GM23338 (cell line): ENCODE measurements at regions not wholly inside any gene's neighbourhood (a gene's known extent, or its start where the extent isn't known, plus 50 kb on each side); places are given as distances from the start of the nearest gene placed in this dataset.

Source experiments
- ATAC-seq: fragments of 200-7000 bp; cut with Tn5 transposase; 3 replicates; pipeline ENCODE4 v1.9.1; 2020
- DNase-seq: peaks from one replicate; pipeline ENCODE4 v3.0.0-alpha.2; 2015; ENCODE audit warnings: low spot score
- H2AFZ ChIP-seq: fragments of 200-600 bp; sonication (generic); 2 replicates; pipeline ENCODE4 v1.8.0; 2016; ENCODE audit warnings: antibody characterized with exemption, mild to moderate bottlenecking, moderate library complexity
- H3F3A ChIP-seq: fragments of 200-600 bp; sonication (generic); replicated peaks from 2 replicates; pipeline ENCODE4 v1.8.0; 2017; ENCODE audit warnings: antibody characterized with exemption, mixed run types, low read depth
- H3K27ac ChIP-seq: fragments of 200-600 bp; sonication (generic); 2 replicates; pipeline ENCODE4 v1.6.1; 2016; ENCODE audit warnings: low read depth
- H3K27me3 ChIP-seq: fragments of 200-600 bp; sonication (generic); 2 replicates; pipeline ENCODE4 v1.8.0; 2016; ENCODE audit warnings: mild to moderate bottlenecking, mixed run types, moderate library complexity; ENCODE audit not compliant: insufficient read depth
- H3K36me3 ChIP-seq: fragments of 200-600 bp; sonication (generic); 2 replicates; pipeline ENCODE4 v1.8.0; 2016; ENCODE audit warnings: mild to moderate bottlenecking; ENCODE audit not compliant: insufficient read depth
- H3K4me1 ChIP-seq: fragments of 200-600 bp; sonication (generic); 2 replicates; pipeline ENCODE4 v1.8.0; 2016; ENCODE audit warnings: mild to moderate bottlenecking, moderate library complexity; ENCODE audit not compliant: insufficient read depth
- H3K4me2 ChIP-seq: fragments of 200-600 bp; sonication (generic); 2 replicates; pipeline ENCODE4 v1.7.1; 2017; ENCODE audit warnings: mixed run types
- H3K4me3 ChIP-seq: fragments of 200-600 bp; sonication (generic); 2 replicates; pipeline ENCODE4 v1.6.1; 2016; ENCODE audit warnings: mixed run types
- H3K79me2 ChIP-seq: fragments of 200-600 bp; sonication (generic); replicated peaks from 2 replicates; pipeline ENCODE4 v1.8.0; 2017; ENCODE audit warnings: mild to moderate bottlenecking; ENCODE audit not compliant: insufficient read depth
- H3K9me2 ChIP-seq: fragments of 200-600 bp; sonication (generic); 2 replicates; pipeline ENCODE4 v1.8.0; 2017; ENCODE audit not compliant: insufficient read depth
- H4K20me1 ChIP-seq: fragments of 200-600 bp; sonication (generic); replicated peaks from 2 replicates; pipeline ENCODE4 v1.8.0; 2017; ENCODE audit warnings: mild to moderate bottlenecking; ENCODE audit not compliant: insufficient read depth
- H3K27ac Mint-ChIP-seq: 2 replicates; pipeline ENCODE4 v1.8.0; 2020; ENCODE audit warnings: inconsistent platforms, mild to moderate bottlenecking, moderate library complexity, mixed read lengths
- H3K27me3 Mint-ChIP-seq: 3 replicates; pipeline ENCODE4 v1.8.0; 2022; ENCODE audit warnings: low read depth, mild to moderate bottlenecking, moderate library complexity, mixed read lengths, inconsistent platforms; ENCODE audit not compliant: insufficient read depth, poor library complexity
- H3K36me3 Mint-ChIP-seq: 3 replicates; pipeline ENCODE4 v1.8.0; 2021; ENCODE audit warnings: low read depth, mild to moderate bottlenecking, inconsistent platforms, moderate library complexity, mixed read lengths
- H3K4me1 Mint-ChIP-seq: 3 replicates; pipeline ENCODE4 v1.8.0; 2020; ENCODE audit warnings: mild to moderate bottlenecking, inconsistent platforms, mixed read lengths
- H3K4me3 Mint-ChIP-seq: 3 replicates; pipeline ENCODE4 v1.8.0; 2021; ENCODE audit warnings: moderate library complexity, mild to moderate bottlenecking, inconsistent platforms, mixed read lengths
- H3K9me3 Mint-ChIP-seq: 3 replicates; pipeline ENCODE4 v1.8.0; 2020; ENCODE audit warnings: moderate library complexity, mild to moderate bottlenecking, inconsistent platforms, mixed read lengths
- CREB1 ChIP-seq: fragments of 250-450 bp; sonication (Bioruptor Pico); IDR thresholded peaks from 2 replicates; pipeline ENCODE4 v1.5.0; 2020; ENCODE audit warnings: low read depth, mild to moderate bottlenecking, moderate library complexity
- CTCF ChIP-seq, 2 experiments: fragments of 200-600 bp in 1 of 2; sonication (generic) in 1 of 2; conservative IDR thresholded peaks; 2 replicates each; pipeline versions ENCODE4 v1.5.1 to v1.6.1; 2016 to 2017; ENCODE audit warnings: antibody characterized with exemption in 2 of 2, low read depth in 2 of 2, mild to moderate bottlenecking in 2 of 2, moderate library complexity in 1 of 2
- EZH2phosphoT487 ChIP-seq: fragments of 200-600 bp; sonication (generic); IDR thresholded peaks from one replicate; pipeline ENCODE4 v1.8.1; 2018; ENCODE audit warnings: antibody characterized with exemption; ENCODE audit not compliant: unreplicated experiment
- POLR2AphosphoS5 ChIP-seq: IDR thresholded peaks from 2 replicates; pipeline ENCODE4 v1.6.1; 2016; ENCODE audit warnings: antibody characterized with exemption, low read depth
- REST ChIP-seq: IDR thresholded peaks from one replicate; pipeline ENCODE4 v1.6.1; 2018; ENCODE audit warnings: antibody characterized with exemption; ENCODE audit not compliant: unreplicated experiment
- STAT1 ChIP-seq: IDR thresholded peaks from one replicate; pipeline ENCODE4 v1.6.1; 2016; ENCODE audit warnings: antibody characterized with exemption; ENCODE audit not compliant: unreplicated experiment
- ZNF114 ChIP-seq: fragments of 250-450 bp; sonication (Bioruptor Pico); IDR thresholded peaks from 2 replicates; pipeline ENCODE4 v1.5.0; 2020; ENCODE audit warnings: mild to moderate bottlenecking, moderate library complexity
- ZNF462 ChIP-seq: fragments of 250-450 bp; sonication (Bioruptor Pico); IDR thresholded peaks from 2 replicates; pipeline ENCODE4 v1.5.0; 2020; ENCODE audit warnings: mild to moderate bottlenecking, moderate library complexity

DNA sequence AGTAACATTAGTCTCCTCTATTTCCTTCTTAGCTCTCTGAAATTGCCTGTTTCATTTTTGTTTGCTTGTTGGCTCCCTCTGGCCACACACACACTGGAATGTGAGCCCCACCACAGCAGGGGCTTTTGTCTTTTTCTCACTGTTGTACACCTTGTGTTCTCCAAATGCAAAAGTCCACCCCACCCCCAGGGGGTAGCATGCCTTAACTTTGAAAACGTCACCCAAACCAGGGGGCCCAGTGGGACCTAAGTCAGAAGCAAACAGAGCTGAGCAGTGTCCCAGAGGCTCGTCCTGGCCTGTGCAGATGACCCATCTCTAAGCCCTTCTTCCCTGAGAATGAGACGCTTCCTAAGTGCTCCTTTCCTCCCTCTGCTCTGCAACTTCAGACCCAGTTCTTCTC, 614.1 kb downstream of the UQCRFS1 start:
- Mint-ChIP-seq H3K4me1 (peaks cover 9% of the 10 kb centered on the region), H3K27ac (no peak overlapping the region), H3K36me3 (no peaks in the 10 kb centered on the region; the same call in 2 of the 3 replicates), H3K4me3 (no peak overlapping the region), H3K27me3 (no peaks in the 10 kb centered on the region), H3K9me3 (peaks cover 3% of the 10 kb centered on the region; the same call in 1 of the 3 replicates)
- no peaks in the 10 kb centered on the region for H3F3A ChIP-seq
- H3K4me2 ChIP-seq, result no peak overlapping the region
- no peak overlapping the region for H2AFZ ChIP-seq
- no peaks in the 10 kb centered on the region for H3K36me3 ChIP-seq
- TF ChIP-seq ZNF114, result no peak
- no peak for TF ChIP-seq STAT1
- no peak for TF ChIP-seq POLR2AphosphoS5
- no peak for TF ChIP-seq REST
- TF ChIP-seq CREB1, result no peak
- TF ChIP-seq CTCF (conservative IDR thresholded peaks at IDR 0.05; ENCODE audit: low read depth in 2 of 2), result no peak
- TF ChIP-seq ZNF462 (CRISPR knock-in tag), result no peak
- no peak for TF ChIP-seq EZH2phosphoT487
- no peak overlapping the region for H3K27ac ChIP-seq
- H3K79me2 ChIP-seq, result no peaks in the 10 kb centered on the region
- no peaks in the 10 kb centered on the region; the same call in 1 of the 2 replicates for H3K9me2 ChIP-seq
- DNase-seq, result no peak
- no peaks in the 10 kb centered on the region for H4K20me1 ChIP-seq
- ATAC-seq, result no peak
- H3K4me3 ChIP-seq, result no peak overlapping the region
- no peaks in the 10 kb centered on the region for H3K4me1 ChIP-seq
- no peaks in the 10 kb centered on the region for H3K27me3 ChIP-seq
